SU-DHL-6 (cell line): ENCODE measurements at regions not wholly inside any gene's neighbourhood (a gene's known extent, or its start where the extent isn't known, plus 50 kb on each side); places are given as distances from the start of the nearest gene placed in this dataset.

ENCODE experiments used
- H2AFZ ChIP-seq: fragments of 200-600 bp; sonication (generic); 2 replicates; pipeline ENCODE4 v1.6.1; 2014; ENCODE audit warnings: low read depth, mild to moderate bottlenecking, moderate library complexity, mixed read lengths, antibody characterized with exemption, low read length; ENCODE audit not compliant: severe bottlenecking
- H3F3A ChIP-seq: fragments of 200-600 bp; shearing (Covaris generic); 2 replicates; pipeline ENCODE4 v1.6.0; 2016; ENCODE audit warnings: antibody characterized with exemption, mild to moderate bottlenecking; ENCODE audit not compliant: insufficient read depth
- H3K27ac ChIP-seq: fragments of 200-600 bp; sonication (generic); 2 replicates; pipeline ENCODE4 v1.5.1; 2016; ENCODE audit warnings: low read depth, mild to moderate bottlenecking, low read length, moderate library complexity, mixed read lengths
- H3K27me3 ChIP-seq: fragments of 200-600 bp; sonication (generic), shearing (Covaris generic); 2 replicates; pipeline ENCODE4 v1.6.0; 2014; ENCODE audit warnings: mild to moderate bottlenecking, low read length
- H3K36me3 ChIP-seq: fragments of 200-600 bp; sonication (generic); 2 replicates; pipeline ENCODE4 v1.6.1; 2014; ENCODE audit warnings: mild to moderate bottlenecking, low read length, mixed read lengths
- H3K4me2 ChIP-seq: fragments of 300-600, 200-600 bp; shearing (Covaris generic), sonication (generic); 2 replicates; pipeline ENCODE4 v1.6.0; 2014; ENCODE audit warnings: low read length, low read depth, mild to moderate bottlenecking; ENCODE audit not compliant: poor library complexity, severe bottlenecking
- H3K4me3 ChIP-seq: fragments of 200-600 bp; sonication (generic); 2 replicates; pipeline ENCODE4 v1.5.1; 2014; ENCODE audit warnings: antibody characterized with exemption, low read length, mild to moderate bottlenecking, mixed read lengths; ENCODE audit not compliant: insufficient read depth, poor library complexity, severe bottlenecking
- H3K79me2 ChIP-seq: fragments of 200-600 bp; sonication (generic); 2 replicates; pipeline ENCODE4 v1.6.1; 2014; ENCODE audit warnings: mild to moderate bottlenecking, low read length, moderate library complexity; ENCODE audit not compliant: insufficient read depth
- H3K9ac ChIP-seq: fragments of 200-600 bp; sonication (generic); 2 replicates; pipeline ENCODE4 v1.7.0; 2014; ENCODE audit warnings: mild to moderate bottlenecking, low read length
- H3K9me2 ChIP-seq: fragments of 200-600 bp; sonication (generic); replicated peaks from 2 replicates; pipeline ENCODE4 v1.6.1; 2014; ENCODE audit warnings: low read length; ENCODE audit not compliant: insufficient read depth
- H3K9me3 ChIP-seq: fragments of 200-600 bp; sonication (generic); 2 replicates; pipeline ENCODE4 v1.6.1; 2014; ENCODE audit warnings: low read length, mixed read lengths; ENCODE audit not compliant: insufficient read depth
- H4K20me1 ChIP-seq: fragments of 200-600 bp; sonication (generic); 2 replicates; pipeline ENCODE4 v1.6.1; 2014; ENCODE audit warnings: low read depth, mild to moderate bottlenecking, antibody characterized with exemption, low read length, moderate library complexity, mixed read lengths
- EZH2phosphoT487 ChIP-seq: fragments of 200-600 bp; sonication (generic), shearing (Covaris generic); conservative IDR thresholded peaks from 2 replicates; pipeline ENCODE4 v1.6.1; 2018; ENCODE audit warnings: mild to moderate bottlenecking, antibody characterized with exemption, low read length, moderate library complexity, mixed read lengths
- TF ChIP-seq, protein P1 (sequence below): fragments of 200-600 bp; sonication (generic); IDR thresholded peaks from one replicate; pipeline ENCODE4 v1.5.1; 2017; ENCODE audit warnings: antibody characterized with exemption, mild to moderate bottlenecking, low read length, moderate library complexity; ENCODE audit not compliant: insufficient read depth, poor library complexity, severe bottlenecking

DNA sequence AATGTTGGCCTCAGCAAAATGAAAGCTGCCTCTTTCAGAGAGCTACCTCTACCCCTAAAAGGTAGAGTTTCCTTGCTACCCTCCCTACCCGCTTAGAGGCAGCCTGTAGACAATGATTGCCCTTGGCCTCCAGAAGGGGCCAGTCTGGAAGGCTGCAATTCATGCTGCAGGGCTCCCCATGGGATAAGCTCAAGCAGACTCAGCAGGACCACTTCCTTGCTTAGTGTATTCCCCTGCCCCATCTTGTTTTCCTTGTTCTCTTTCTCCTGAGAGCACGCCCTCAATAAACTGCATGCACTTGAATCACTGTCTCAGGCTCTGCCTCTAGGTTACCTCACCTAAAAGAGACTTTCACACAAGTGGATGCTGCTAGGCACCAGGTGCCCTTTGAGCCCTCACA lies 134.0 kb upstream of the CTNNB1 start:
- Histone ChIP-seq H3K36me3 (no peaks in the 10 kb centered on the region), H4K20me1 (no peaks in the 10 kb centered on the region), H3K9me3 (no peaks in the 10 kb centered on the region), H3K9me2 (no peaks in the 10 kb centered on the region), H3K4me3 (no peak overlapping the region), H3K4me2 (no peak overlapping the region), H3F3A (no peaks in the 10 kb centered on the region), H3K27me3 (no peaks in the 10 kb centered on the region), H2AFZ (no peak overlapping the region), H3K27ac (no peak overlapping the region), H3K9ac (no peak overlapping the region), H3K79me2 (no peaks in the 10 kb centered on the region)
- TF ChIP-seq, protein P1, sequence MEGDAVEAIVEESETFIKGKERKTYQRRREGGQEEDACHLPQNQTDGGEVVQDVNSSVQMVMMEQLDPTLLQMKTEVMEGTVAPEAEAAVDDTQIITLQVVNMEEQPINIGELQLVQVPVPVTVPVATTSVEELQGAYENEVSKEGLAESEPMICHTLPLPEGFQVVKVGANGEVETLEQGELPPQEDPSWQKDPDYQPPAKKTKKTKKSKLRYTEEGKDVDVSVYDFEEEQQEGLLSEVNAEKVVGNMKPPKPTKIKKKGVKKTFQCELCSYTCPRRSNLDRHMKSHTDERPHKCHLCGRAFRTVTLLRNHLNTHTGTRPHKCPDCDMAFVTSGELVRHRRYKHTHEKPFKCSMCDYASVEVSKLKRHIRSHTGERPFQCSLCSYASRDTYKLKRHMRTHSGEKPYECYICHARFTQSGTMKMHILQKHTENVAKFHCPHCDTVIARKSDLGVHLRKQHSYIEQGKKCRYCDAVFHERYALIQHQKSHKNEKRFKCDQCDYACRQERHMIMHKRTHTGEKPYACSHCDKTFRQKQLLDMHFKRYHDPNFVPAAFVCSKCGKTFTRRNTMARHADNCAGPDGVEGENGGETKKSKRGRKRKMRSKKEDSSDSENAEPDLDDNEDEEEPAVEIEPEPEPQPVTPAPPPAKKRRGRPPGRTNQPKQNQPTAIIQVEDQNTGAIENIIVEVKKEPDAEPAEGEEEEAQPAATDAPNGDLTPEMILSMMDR, result no peak
- TF ChIP-seq EZH2phosphoT487, result no peak

DNA sequence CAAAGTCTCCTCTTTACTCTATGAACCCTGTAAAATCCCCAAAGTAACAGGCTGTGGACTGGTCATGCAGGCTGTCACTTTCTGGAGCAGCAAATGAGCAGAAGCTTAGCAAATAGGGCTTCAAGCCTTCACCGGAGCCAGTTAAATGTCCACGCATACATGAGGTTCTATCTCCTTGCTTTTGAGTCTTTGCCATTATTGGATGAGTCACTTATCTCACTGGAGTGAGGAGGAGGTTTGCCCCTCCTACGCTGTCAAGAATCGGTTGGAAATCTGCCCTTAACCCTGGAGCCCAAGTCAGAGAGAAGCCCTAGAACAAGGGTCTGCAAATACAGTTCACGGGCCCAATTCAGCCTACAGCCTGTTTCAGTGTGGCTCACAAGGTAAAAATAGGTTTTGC lies 126.1 kb upstream of the CTNNB1 start:
- no peak overlapping the region for H3K4me3 ChIP-seq
- no peak overlapping the region for H3K9ac ChIP-seq
- H3K9me3 ChIP-seq, result no peaks in the 10 kb centered on the region
- no peak overlapping the region for H3K4me2 ChIP-seq
- no peaks in the 10 kb centered on the region for H4K20me1 ChIP-seq
- no peaks in the 10 kb centered on the region for H3F3A ChIP-seq
- no peaks in the 10 kb centered on the region for H3K27me3 ChIP-seq
- H3K9me2 ChIP-seq, result no peaks in the 10 kb centered on the region
- H3K27ac ChIP-seq, result no peak overlapping the region
- no peak for TF ChIP-seq EZH2phosphoT487
- TF ChIP-seq, protein P1, result no peak
- no peaks in the 10 kb centered on the region for H3K79me2 ChIP-seq
- no peak overlapping the region for H2AFZ ChIP-seq
- no peaks in the 10 kb centered on the region for H3K36me3 ChIP-seq

DNA sequence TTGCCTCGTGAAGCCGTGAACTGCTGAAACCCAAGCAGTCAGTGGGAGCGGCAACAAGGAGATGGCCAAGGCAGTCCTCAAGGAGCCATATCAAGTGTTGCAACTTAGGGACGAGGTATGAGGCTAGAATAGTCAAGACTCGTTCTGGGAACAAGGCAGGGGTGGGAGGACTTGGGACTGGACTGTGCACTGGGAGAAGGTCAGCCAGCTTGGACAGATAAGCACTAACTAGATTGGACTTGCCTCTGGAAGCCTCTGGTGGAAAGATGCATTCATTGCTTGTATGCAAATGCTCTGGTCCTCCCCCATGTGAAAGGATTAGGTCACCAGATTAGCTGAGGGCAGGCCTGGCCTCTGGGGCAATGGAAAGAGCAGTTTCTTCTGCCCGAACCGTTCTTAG lies 123.3 kb upstream of the CTNNB1 start:
- Histone ChIP-seq H2AFZ (no peak overlapping the region), H3K9ac (no peak overlapping the region), H4K20me1 (no peaks in the 10 kb centered on the region), H3K79me2 (no peaks in the 10 kb centered on the region), H3K36me3 (no peaks in the 10 kb centered on the region), H3K27ac (no peak overlapping the region), H3K4me3 (no peak overlapping the region), H3F3A (no peaks in the 10 kb centered on the region), H3K9me2 (no peaks in the 10 kb centered on the region), H3K9me3 (no peaks in the 10 kb centered on the region), H3K4me2 (no peak overlapping the region), H3K27me3 (no peaks in the 10 kb centered on the region)
- no peak for TF ChIP-seq EZH2phosphoT487
- TF ChIP-seq, protein P1, result no peak

DNA sequence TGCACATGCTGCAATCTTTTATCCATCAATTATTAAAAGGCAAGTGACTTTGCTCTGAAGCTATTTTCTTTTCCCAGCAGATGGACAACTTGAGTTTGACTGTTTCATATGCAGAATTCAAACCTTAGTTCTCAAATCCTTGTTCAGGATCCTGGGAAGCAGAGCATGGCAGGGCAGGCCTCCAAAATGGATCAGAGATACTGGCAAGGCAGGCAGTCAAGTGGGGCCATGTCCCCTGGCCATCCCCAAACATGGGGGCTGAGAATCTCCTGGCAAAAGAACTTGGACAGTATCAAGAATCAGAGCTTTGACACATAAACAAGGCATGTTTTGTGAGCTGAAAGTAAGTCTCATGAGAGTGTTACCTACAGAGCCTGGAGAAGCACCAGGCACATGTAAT lies 122.9 kb upstream of the CTNNB1 start:
- Histone ChIP-seq H3K4me2 (no peak overlapping the region), H3K9me3 (no peaks in the 10 kb centered on the region), H3K36me3 (no peaks in the 10 kb centered on the region), H3K27me3 (no peaks in the 10 kb centered on the region), H3K9ac (no peak overlapping the region), H4K20me1 (no peaks in the 10 kb centered on the region), H3K4me3 (no peak overlapping the region), H3K9me2 (no peaks in the 10 kb centered on the region), H3K27ac (no peak overlapping the region), H3F3A (no peaks in the 10 kb centered on the region), H3K79me2 (no peaks in the 10 kb centered on the region), H2AFZ (no peak overlapping the region)
- TF ChIP-seq, protein P1, result no peak
- no peak for TF ChIP-seq EZH2phosphoT487
